Adrenal gland (tissue), 9 donors: ENCODE measurements at regions not wholly inside any gene's neighbourhood (a gene's known extent, or its start where the extent isn't known, plus 50 kb on each side); places are given as distances from the start of the nearest gene placed in this dataset.

ENCODE experiments used
- DNase-seq, 7 donors: peaks; one replicate each; pipeline ENCODE4 v3.0.0-alpha.2; 2019 to 2020
- H3K27ac ChIP-seq, 5 donors: fragments of 200-600 bp; sonication (generic) in 4 of 5; 1 replicate in 3 of 5; 2 replicates in 2 of 5; pipeline versions ENCODE4 v1.5.1 to v1.8.0; 2016 to 2020; ENCODE audit warnings: mild to moderate bottlenecking in 1 of 5
- H3K27me3 ChIP-seq: fragments of 200-600 bp; 2 replicates; pipeline ENCODE4 v1.8.0; 2021
- H3K36me3 ChIP-seq, 2 donors: fragments of 200-600 bp; replicated peaks in 1 of 2; 1 replicate in 1 of 2; 2 replicates in 1 of 2; pipeline versions ENCODE4 v1.5.1 to v1.8.0; 2018 to 2022
- H3K4me1 ChIP-seq, 2 donors: fragments of 200-600 bp; replicated peaks in 1 of 2; 1 replicate in 1 of 2; 2 replicates in 1 of 2; pipeline versions ENCODE4 v1.5.1 to v1.8.0; 2018 to 2021
- H3K4me3 ChIP-seq, 4 donors: fragments of 200-600 bp; sonication (generic) in 3 of 4; one replicate each; pipeline ENCODE4 v1.5.1; 2016 to 2018
- H3K9me3 ChIP-seq, 3 donors: fragments of 200-600 bp; sonication (generic) in 1 of 3; replicated peaks in 1 of 3; 1 replicate in 2 of 3; 2 replicates in 1 of 3; pipeline versions ENCODE4 v1.5.1 to v1.8.0; 2016 to 2021
- POLR2A ChIP-seq, 2 donors: fragments of 450-650 bp; IDR thresholded peaks; one replicate each; pipeline ENCODE4 v1.6.1; 2017; ENCODE audit warnings: antibody characterized with exemption in 2 of 2, mild to moderate bottlenecking in 2 of 2, moderate library complexity in 1 of 2
- WGBS, 4 donors: extraction: QIAGEN DNeasy Blood & Tissue Kit in 2 of 4; methylation state at CpG; one replicate each; pipeline versions ENCODE4 v1.1.5 to v1.1.7; 2013 to 2017; 5-methylcytosine and 5-hydroxymethylcytosine counted together
- intact Hi-C, 2 donors: fragments of 100-400 bp; cut with DNase I; formaldehyde crosslinking; loops; one replicate each; pipeline versions ENCODE4 v1.14.1 to v1.15.0; 2022 to 2023
- TF ChIP-seq, protein P1 (sequence below), 6 experiments: fragments of 450-650 bp in 4 of 6; fragments of 200-600 bp in 2 of 6; sonication (generic) in 1 of 6; IDR thresholded peaks; 1 replicate in 5 of 6; 2 replicates in 1 of 6; pipeline versions ENCODE4 v1.5.1 to v1.8.0; 2016 to 2021; ENCODE audit warnings: antibody characterized with exemption in 6 of 6, mild to moderate bottlenecking in 2 of 6, moderate library complexity in 1 of 6
- donor health status: healthy with polysubstance abuse.
- donor health status: Bipolar disorder and iron deficiency.
- donor health status: DM: yes; HTN: yes; CAD: no.
- donor health status: DM: no; HTN: no; CAD: no.
- donor health status: DM: no; HTN: no; CAD: no.

DNA sequence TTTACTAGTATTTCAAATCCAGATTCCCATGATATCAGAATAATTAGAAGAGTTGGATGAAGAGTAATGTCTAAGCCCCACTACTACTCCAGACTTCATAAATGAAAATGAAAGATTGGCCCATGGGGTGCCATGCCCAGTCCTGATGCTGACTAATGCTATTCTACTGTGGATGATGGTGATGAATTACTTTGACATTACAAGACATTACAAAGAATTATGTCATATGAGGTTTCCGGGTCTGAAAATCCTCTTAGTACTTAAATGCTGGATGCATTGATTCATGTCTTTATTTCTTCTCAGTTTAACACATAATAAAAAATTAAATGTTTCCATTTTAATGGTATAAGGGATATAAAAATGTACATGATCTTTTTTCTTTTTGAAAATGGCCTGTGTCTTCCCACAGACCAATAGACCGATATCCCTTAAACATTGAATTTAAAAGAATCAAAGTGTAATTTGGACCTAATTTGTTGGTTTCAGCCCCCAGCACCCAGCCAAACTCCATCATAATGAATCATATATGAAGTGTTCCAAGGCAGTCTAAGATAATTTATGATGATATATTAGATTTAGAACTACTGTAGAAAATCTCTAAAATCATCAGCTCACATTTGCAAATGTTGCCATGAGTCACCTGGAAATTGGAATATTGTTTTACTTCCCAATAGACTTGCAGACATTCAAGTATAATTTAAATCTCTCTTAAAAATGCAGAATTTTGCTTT, 223.6 kb upstream of the SGCD start:
- Histone ChIP-seq H3K4me1 (no peaks in the 10 kb centered on the region), H3K4me3 (no peak overlapping the region), H3K9me3 (no peaks in the 10 kb centered on the region), H3K36me3 (no peaks in the 10 kb centered on the region), H3K27ac (no peak overlapping the region), H3K27me3 (no peaks in the 10 kb centered on the region)
- TF ChIP-seq, protein P1, sequence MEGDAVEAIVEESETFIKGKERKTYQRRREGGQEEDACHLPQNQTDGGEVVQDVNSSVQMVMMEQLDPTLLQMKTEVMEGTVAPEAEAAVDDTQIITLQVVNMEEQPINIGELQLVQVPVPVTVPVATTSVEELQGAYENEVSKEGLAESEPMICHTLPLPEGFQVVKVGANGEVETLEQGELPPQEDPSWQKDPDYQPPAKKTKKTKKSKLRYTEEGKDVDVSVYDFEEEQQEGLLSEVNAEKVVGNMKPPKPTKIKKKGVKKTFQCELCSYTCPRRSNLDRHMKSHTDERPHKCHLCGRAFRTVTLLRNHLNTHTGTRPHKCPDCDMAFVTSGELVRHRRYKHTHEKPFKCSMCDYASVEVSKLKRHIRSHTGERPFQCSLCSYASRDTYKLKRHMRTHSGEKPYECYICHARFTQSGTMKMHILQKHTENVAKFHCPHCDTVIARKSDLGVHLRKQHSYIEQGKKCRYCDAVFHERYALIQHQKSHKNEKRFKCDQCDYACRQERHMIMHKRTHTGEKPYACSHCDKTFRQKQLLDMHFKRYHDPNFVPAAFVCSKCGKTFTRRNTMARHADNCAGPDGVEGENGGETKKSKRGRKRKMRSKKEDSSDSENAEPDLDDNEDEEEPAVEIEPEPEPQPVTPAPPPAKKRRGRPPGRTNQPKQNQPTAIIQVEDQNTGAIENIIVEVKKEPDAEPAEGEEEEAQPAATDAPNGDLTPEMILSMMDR (IDR thresholded peaks at IDR 0.05) = no peak
- TF ChIP-seq POLR2A (IDR thresholded peaks at IDR 0.05) = no peak
- no peak for DNase-seq
- WGBS, 4 donors = 75 to 81% (median 76%) methylated on average over 2 of the region's 2 CpGs
- intact Hi-C loops = no loop called here

DNA sequence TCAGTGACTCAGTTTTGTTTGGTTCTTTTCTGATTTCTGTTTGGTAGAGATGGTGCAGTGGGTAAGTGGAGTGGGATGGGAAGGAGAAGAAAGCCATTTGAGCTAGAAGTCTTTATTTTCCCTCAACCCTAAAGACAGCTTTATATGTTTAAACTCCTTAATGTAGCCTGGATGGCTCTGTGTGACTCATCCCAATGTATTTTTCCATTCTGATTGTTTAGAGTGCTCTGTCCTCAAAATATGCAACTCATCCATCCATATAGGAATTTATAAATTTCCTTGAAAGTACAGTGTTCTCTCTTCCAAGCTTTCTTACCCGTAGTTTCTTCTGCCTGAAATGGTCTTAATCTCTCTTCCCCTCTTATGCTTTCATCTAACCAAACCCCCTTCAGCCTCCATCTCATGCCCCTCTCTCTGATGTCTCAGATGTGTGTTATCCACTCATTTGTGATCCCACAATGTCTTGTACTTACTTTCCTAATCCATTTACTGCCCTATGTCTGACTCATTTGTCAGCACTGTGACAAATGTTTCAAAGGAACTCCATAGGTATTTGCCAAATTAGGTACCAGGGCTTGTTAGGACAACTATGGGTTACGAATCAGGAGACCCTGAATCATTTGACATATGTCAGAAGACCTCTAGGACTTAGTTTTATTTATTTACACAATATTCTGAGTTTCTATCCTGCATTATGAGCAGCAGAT, 217.5 kb upstream of the SGCD start:
- no peak for DNase-seq
- H3K36me3 ChIP-seq = no peaks in the 10 kb centered on the region
- H3K9me3 ChIP-seq = no peaks in the 10 kb centered on the region
- intact Hi-C loops = no loop called here
- WGBS, 4 donors = 70 to 75% (median 72%) methylated on average over 2 of the region's 2 CpGs
- H3K4me1 ChIP-seq = no peaks in the 10 kb centered on the region
- H3K27ac ChIP-seq = no peak overlapping the region
- no peaks in the 10 kb centered on the region for H3K27me3 ChIP-seq
- no peak overlapping the region for H3K4me3 ChIP-seq
- TF ChIP-seq POLR2A (IDR thresholded peaks at IDR 0.05) = no peak

DNA sequence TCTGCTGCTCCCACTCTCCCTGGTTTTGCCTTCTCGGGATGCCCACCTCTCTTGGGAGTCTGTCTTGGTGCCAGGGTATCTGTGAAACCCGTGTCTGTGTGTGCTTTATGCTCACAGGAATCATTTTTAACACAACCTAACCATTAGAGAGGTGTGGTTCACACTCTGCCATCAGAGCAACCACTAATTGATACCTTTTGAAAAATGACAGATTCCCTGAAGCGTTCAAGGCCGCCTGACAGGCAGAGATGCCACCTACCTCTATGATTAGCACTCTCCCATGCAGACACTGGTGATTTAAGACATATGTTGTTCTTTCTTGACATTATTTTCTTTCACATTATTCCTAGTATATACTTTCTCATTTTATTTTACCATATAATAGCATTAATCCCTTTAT, 207.3 kb upstream of the SGCD start:
- intact Hi-C loops = no loop called here
- Histone ChIP-seq H3K27me3 (no peaks in the 10 kb centered on the region), H3K36me3 (no peaks in the 10 kb centered on the region), H3K4me3 (no peak overlapping the region), H3K4me1 (no peaks in the 10 kb centered on the region), H3K27ac (no peak overlapping the region), H3K9me3 (no peaks in the 10 kb centered on the region)
- no peak for DNase-seq
- TF ChIP-seq, protein P1 (IDR thresholded peaks at IDR 0.05) = no peak
- no peak for TF ChIP-seq POLR2A (IDR thresholded peaks at IDR 0.05)
- 64 to 73% (median 72%) methylated on average over 4 of the region's 4 CpGs for WGBS, 4 donors

DNA sequence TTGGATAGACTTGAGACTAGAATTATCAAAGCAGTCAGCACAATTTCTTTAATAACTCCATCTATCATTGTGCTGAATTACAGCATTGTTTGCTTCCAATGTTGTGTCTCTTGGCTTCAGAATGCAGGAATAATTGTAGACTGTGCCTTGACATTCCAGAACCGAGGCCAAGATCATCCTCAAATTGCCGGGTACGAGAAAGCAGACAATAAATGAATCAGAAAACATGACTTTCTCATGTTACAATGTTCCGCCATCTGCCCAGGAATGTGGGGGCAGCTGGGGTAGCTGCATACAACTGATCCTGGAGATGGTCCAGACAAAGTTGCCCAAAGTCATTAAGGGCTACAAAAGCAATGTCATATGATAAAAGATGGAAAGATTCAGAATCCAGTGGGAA, 206.2 kb upstream of the SGCD start:
- DNase-seq = no peak
- Histone ChIP-seq H3K36me3 (no peaks in the 10 kb centered on the region), H3K27me3 (no peaks in the 10 kb centered on the region), H3K4me1 (no peaks in the 10 kb centered on the region), H3K27ac (no peak overlapping the region), H3K4me3 (no peak overlapping the region), H3K9me3 (no peaks in the 10 kb centered on the region)
- intact Hi-C loops = no loop called here
- WGBS, 4 donors = 48 to 61% (median 55%) methylated on average over 4 of the region's 4 CpGs
- TF ChIP-seq, protein P1 (IDR thresholded peaks at IDR 0.05) = no peak
- TF ChIP-seq POLR2A (IDR thresholded peaks at IDR 0.05) = no peak
